NT2/D1 (cell line): ENCODE measurements at regions not wholly inside any gene's neighbourhood (a gene's known extent, or its start where the extent isn't known, plus 50 kb on each side); places are given as distances from the start of the nearest gene placed in this dataset.

Experiments used
- SUZ12 ChIP-seq: IDR thresholded peaks from 2 replicates; pipeline ENCODE4 v1.6.1; 2011; ENCODE audit not compliant: insufficient read length, insufficient read depth; ENCODE audit errors: extremely low read depth
- YY1 ChIP-seq: IDR thresholded peaks from 2 replicates; pipeline ENCODE4 v1.6.1; 2011; ENCODE audit not compliant: insufficient read length, insufficient read depth

DNA sequence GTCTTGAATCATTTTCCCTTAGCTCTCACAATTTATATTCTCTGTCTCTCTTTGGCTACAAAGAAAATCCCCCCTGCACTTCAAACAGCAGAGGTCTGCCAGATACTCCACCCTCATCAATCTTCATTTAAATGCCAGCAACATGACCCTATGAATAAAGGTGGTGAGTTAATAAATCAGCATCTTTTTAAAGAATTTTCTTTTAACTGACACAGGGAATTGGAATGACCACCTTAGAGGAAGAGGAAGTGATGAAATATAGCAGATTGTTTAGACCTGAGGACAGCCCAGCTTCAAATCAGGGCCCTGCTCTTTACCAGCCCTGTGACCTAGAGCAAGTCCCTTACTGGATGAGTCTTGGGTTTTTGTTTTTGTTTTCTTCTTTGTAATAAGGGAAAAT, 223.1 kb upstream of the PAPPA start:
- TF ChIP-seq SUZ12 (no peak), YY1 (no peak)
